Spleen (tissue), 11 donors: ENCODE measurements at regions not wholly inside any gene's neighbourhood (a gene's known extent, or its start where the extent isn't known, plus 50 kb on each side); places are given as distances from the start of the nearest gene placed in this dataset.

Experiments used
- DNase-seq: peaks from one replicate; pipeline ENCODE4 v3.0.0-alpha.2; 2020
- H3K27ac ChIP-seq, 8 donors: fragments of 200-600 bp; sonication (generic) in 7 of 8; 1 replicate in 4 of 8; 2 replicates in 4 of 8; pipeline versions ENCODE4 v1.5.0 to v1.8.0; 2016 to 2021; ENCODE audit warnings: inconsistent platforms in 4 of 8, mild to moderate bottlenecking in 4 of 8, moderate library complexity in 1 of 8
- H3K27me3 ChIP-seq, 7 donors: fragments of 200-600 bp; sonication (generic) in 6 of 7; replicated peaks in 1 of 7; 1 replicate in 4 of 7; 2 replicates in 3 of 7; pipeline versions ENCODE4 v1.5.0 to v1.8.0; 2016 to 2021; ENCODE audit warnings: inconsistent platforms in 3 of 7, mild to moderate bottlenecking in 1 of 7
- H3K36me3 ChIP-seq, 6 donors: fragments of 200-600 bp; sonication (generic) in 5 of 6; 1 replicate in 4 of 6; 2 replicates in 2 of 6; pipeline versions ENCODE4 v1.5.0 to v1.8.0; 2016 to 2021; ENCODE audit warnings: inconsistent platforms in 2 of 6
- H3K4me1 ChIP-seq, 6 donors: fragments of 200-600 bp; sonication (generic) in 5 of 6; 1 replicate in 3 of 6; 2 replicates in 3 of 6; pipeline versions ENCODE4 v1.5.0 to v1.8.0; 2016 to 2021; ENCODE audit warnings: inconsistent platforms in 3 of 6
- H3K4me3 ChIP-seq, 8 donors: fragments of 200-600 bp; sonication (generic) in 7 of 8; 1 replicate in 4 of 8; 2 replicates in 4 of 8; pipeline versions ENCODE4 v1.5.0 to v1.8.0; 2016 to 2021; ENCODE audit warnings: inconsistent platforms in 4 of 8, mild to moderate bottlenecking in 4 of 8, moderate library complexity in 2 of 8
- H3K9me3 ChIP-seq, 8 donors: fragments of 200-600 bp; sonication (generic) in 7 of 8; 1 replicate in 4 of 8; 2 replicates in 4 of 8; pipeline versions ENCODE4 v1.5.0 to v1.8.0; 2016 to 2021; ENCODE audit warnings: inconsistent platforms in 4 of 8
- POLR2A ChIP-seq, 3 donors: fragments of 450-650 bp; IDR thresholded peaks; one replicate each; pipeline ENCODE4 v1.5.1; 2017; ENCODE audit warnings: antibody characterized with exemption in 3 of 3, mild to moderate bottlenecking in 1 of 3
- POLR2AphosphoS5 ChIP-seq, 3 donors: sonication (generic); formaldehyde crosslinking; IDR thresholded peaks; one replicate each; pipeline ENCODE4 v1.5.1; 2017; ENCODE audit warnings: antibody characterized with exemption in 3 of 3
- WGBS, 5 donors: extraction: QIAGEN DNeasy Blood & Tissue Kit in 3 of 5; methylation state at CpG; one replicate each; pipeline versions ENCODE4 v1.1.5 to v1.1.7; 2013 to 2018; 5-methylcytosine and 5-hydroxymethylcytosine counted together
- intact Hi-C: fragments of 100-400 bp; cut with DNase I; formaldehyde crosslinking; loops from one replicate; pipeline ENCODE4 v1.15.0; 2023; ENCODE audit warnings: low total_unique reads
- TF ChIP-seq, protein P1 (sequence below), 11 experiments: fragments of 200-600 bp in 7 of 11; fragments of 450-650 bp in 4 of 11; sonication (generic) in 4 of 11; IDR thresholded peaks in 8 of 11; conservative IDR thresholded peaks in 3 of 11; 1 replicate in 7 of 11; 2 replicates in 4 of 11; pipeline versions ENCODE4 v1.4.0 to v1.8.0; 2016 to 2021; ENCODE audit warnings: antibody characterized with exemption in 11 of 11, inconsistent platforms in 4 of 11, mild to moderate bottlenecking in 1 of 11
- donor health status: healthy with polysubstance abuse.
- donor health status: DM: no; HTN: no; CAD: no; lungs with moderate emphysema.
- donor health status: DM: no; HTN: no; CAD: no.
- donor health status: Bipolar disorder and iron deficiency.
- donor health status: healthy.
- donor health status: DM: no; HTN: no; CAD: no.
- donor health status: DM: yes; HTN: yes; CAD: no.

GRCh38 chr9:131800843-131801242 lies 61.0 kb upstream of the RAPGEF1 start:
- Histone ChIP-seq H3K9me3 (peaks cover 0 to 1% (median 0%) of the 10 kb centered on the region in 8 donors), H3K4me1 (no peaks in the 10 kb centered on the region), H3K4me3 (no peak overlapping the region), H3K27me3 (peaks cover 0 to 70% (median 0%) of the 10 kb centered on the region in 7 donors), H3K36me3 (no peaks in the 10 kb centered on the region), H3K27ac (no peak overlapping the region)
- intact Hi-C loops: no loop called here
- no peak for DNase-seq
- TF ChIP-seq, protein P1, sequence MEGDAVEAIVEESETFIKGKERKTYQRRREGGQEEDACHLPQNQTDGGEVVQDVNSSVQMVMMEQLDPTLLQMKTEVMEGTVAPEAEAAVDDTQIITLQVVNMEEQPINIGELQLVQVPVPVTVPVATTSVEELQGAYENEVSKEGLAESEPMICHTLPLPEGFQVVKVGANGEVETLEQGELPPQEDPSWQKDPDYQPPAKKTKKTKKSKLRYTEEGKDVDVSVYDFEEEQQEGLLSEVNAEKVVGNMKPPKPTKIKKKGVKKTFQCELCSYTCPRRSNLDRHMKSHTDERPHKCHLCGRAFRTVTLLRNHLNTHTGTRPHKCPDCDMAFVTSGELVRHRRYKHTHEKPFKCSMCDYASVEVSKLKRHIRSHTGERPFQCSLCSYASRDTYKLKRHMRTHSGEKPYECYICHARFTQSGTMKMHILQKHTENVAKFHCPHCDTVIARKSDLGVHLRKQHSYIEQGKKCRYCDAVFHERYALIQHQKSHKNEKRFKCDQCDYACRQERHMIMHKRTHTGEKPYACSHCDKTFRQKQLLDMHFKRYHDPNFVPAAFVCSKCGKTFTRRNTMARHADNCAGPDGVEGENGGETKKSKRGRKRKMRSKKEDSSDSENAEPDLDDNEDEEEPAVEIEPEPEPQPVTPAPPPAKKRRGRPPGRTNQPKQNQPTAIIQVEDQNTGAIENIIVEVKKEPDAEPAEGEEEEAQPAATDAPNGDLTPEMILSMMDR (IDR thresholded peaks at IDR 0.05 in 8 of 11, conservative IDR thresholded peaks at IDR 0.05 in 3 of 11): no peak
- TF ChIP-seq POLR2AphosphoS5 (IDR thresholded peaks at IDR 0.05) (no peak), POLR2A (IDR thresholded peaks at IDR 0.05) (no peak)
- 71 to 80% (median 77%) methylated on average over 2 of the region's 2 CpGs for WGBS, 5 donors

GRCh38 chr9:131800366-131800765 lies 60.5 kb upstream of the RAPGEF1 start:
- intact Hi-C loops: no loop called here
- DNase-seq: no peak
- H3K4me3 ChIP-seq: no peak overlapping the region
- 45 to 64% (median 60%) methylated on average over 2 of the region's 2 CpGs for WGBS, 5 donors
- H3K9me3 ChIP-seq: peaks cover 0 to 4% (median 0%) of the 10 kb centered on the region in 8 donors
- H3K27me3 ChIP-seq: peaks cover 0 to 66% (median 0%) of the 10 kb centered on the region in 7 donors
- TF ChIP-seq, protein P1 (IDR thresholded peaks at IDR 0.05 in 8 of 11, conservative IDR thresholded peaks at IDR 0.05 in 3 of 11): no peak
- TF ChIP-seq POLR2A (IDR thresholded peaks at IDR 0.05) (no peak), POLR2AphosphoS5 (IDR thresholded peaks at IDR 0.05) (no peak)
- no peak overlapping the region for H3K27ac ChIP-seq
- no peaks in the 10 kb centered on the region for H3K36me3 ChIP-seq
- H3K4me1 ChIP-seq: no peaks in the 10 kb centered on the region

DNA sequence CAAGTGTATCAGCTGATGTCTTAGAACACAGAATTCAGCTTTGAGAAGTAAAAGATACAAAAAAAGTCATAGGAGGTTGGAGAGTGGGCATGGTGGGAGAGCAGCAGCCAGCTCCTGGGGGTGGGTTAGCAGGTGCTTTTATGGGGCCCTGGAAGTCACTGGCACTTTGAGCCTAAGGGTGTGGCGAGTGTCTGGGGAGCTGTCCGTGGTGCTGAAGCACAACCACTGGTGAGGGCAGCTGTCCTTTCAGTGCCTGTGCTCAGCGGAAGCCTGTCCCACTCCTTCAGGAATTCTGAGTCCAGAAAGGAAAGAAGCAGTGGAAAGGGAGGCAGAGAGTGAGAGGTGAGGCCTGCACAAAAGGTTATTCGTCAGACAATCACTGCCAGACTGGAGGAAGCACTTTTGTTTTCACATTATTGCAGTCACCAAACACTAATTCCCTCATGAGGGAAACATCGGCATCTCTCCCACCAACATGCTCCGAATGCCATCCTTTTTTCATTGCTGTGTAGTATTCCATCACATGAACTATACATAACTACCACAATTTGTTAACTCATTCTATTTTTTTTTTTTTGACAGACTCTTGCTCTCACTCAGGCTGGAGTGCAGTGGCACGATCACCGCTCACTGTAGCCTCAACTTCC lies 59.4 kb upstream of the RAPGEF1 start:
- Histone ChIP-seq H3K9me3 (peaks cover 0 to 4% (median 0%) of the 10 kb centered on the region in 8 donors), H3K36me3 (no peaks in the 10 kb centered on the region), H3K4me3 (no peak overlapping the region), H3K4me1 (no peaks in the 10 kb centered on the region), H3K27ac (no peak overlapping the region), H3K27me3 (peaks cover 0 to 63% (median 0%) of the 10 kb centered on the region in 7 donors)
- WGBS, 5 donors: 51 to 57% (median 54%) methylated on average over 8 of the region's 8 CpGs
- intact Hi-C loops: no loop called here
- no peak for TF ChIP-seq POLR2AphosphoS5 (IDR thresholded peaks at IDR 0.05)
- no peak for TF ChIP-seq POLR2A (IDR thresholded peaks at IDR 0.05)
- TF ChIP-seq, protein P1 (IDR thresholded peaks at IDR 0.05 in 8 of 11, conservative IDR thresholded peaks at IDR 0.05 in 3 of 11): no peak
- DNase-seq: no peak

DNA sequence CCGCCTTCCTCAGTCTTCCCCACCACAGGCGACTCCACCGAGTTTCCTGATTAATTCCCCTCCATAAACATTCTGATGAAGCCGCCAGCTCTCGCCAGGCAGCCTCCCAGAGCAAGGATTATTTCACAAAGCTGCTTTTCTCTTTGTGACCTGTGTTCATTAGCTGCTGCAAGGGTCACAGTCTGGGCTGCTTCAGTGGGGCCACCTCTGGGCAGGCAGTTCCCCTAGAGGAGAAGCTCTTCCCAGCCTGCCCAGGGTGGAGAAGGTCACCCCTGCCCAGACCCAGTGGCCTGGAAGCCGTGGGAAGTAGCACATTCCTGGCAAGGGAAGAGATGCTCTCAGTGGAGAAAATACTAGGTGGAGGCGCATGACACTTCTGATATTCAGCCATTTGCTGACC lies 58.4 kb upstream of the RAPGEF1 start:
- no peak for DNase-seq
- peaks cover 0 to 4% (median 0%) of the 10 kb centered on the region in 8 donors for H3K9me3 ChIP-seq
- 50 to 72% (median 58%) methylated on average over 6 to 7 of the region's 7 CpGs for WGBS, 5 donors
- no peaks in the 10 kb centered on the region for H3K4me1 ChIP-seq
- no peaks in the 10 kb centered on the region for H3K36me3 ChIP-seq
- no peak overlapping the region for H3K27ac ChIP-seq
- H3K4me3 ChIP-seq: no peak overlapping the region
- peaks cover 0 to 65% (median 0%) of the 10 kb centered on the region in 7 donors for H3K27me3 ChIP-seq
- intact Hi-C loops: no loop called here
- no peak for TF ChIP-seq POLR2AphosphoS5 (IDR thresholded peaks at IDR 0.05)
- TF ChIP-seq POLR2A (IDR thresholded peaks at IDR 0.05): no peak
- TF ChIP-seq, protein P1 (IDR thresholded peaks at IDR 0.05 in 8 of 11, conservative IDR thresholded peaks at IDR 0.05 in 3 of 11): no peak
